HepG2 (cell line): ENCODE measurements at regions not wholly inside any gene's neighbourhood (a gene's known extent, or its start where the extent isn't known, plus 50 kb on each side); places are given as distances from the start of the nearest gene placed in this dataset.

Experiments used
- ATAC-seq: fragments of 200-7000 bp; cut with Tn5 transposase; 3 replicates; pipeline ENCODE4 v1.9.1; 2020; ENCODE audit warnings: mild to moderate bottlenecking, moderate library complexity
- BruUV-seq: library from RNA; stranded (reverse); fragments of 400-500 nt; replicated peaks from 2 replicates; lab custom pipeline; 2021; lab: Mats Ljungman, UMichigan
- CTCF ChIA-PET: fragments of 300-600 bp; formaldehyde crosslinking; extraction: SDS; loops from one replicate; lab custom pipeline; 2021; ENCODE audit warnings: low total read pairs, inconsistent platforms, low intra/inter-chr PET ratio; lab: Yijun Ruan, JAX
- POLR2A ChIA-PET: fragments of 350-600 bp; sonication (Branson Sonifier 250); formaldehyde crosslinking; loops from one replicate; lab custom pipeline; 2020; ENCODE audit warnings: antibody characterized with exemption, inconsistent platforms; lab: Yijun Ruan, JAX
- DNase-seq: peaks from one replicate; pipeline ENCODE4 v3.0.0-alpha.2; 2015; ENCODE audit warnings: low spot score
- FAIRE-seq: peaks from 3 replicates; lab custom pipeline; 2011; peaks lifted over from hg19 to GRCh38; lab: Jason Lieb, UNC
- H2AFZ ChIP-seq: one replicate; pipeline ENCODE4 v1.6.1; 2011; ENCODE audit warnings: low read length, inconsistent platforms
- H3K27ac ChIP-seq: fragments of 300-600 bp; 3 replicates; pipeline ENCODE4 v1.8.0; 2011; ENCODE audit warnings: mixed run types, mild to moderate bottlenecking, mixed read lengths, low read length, inconsistent platforms; ENCODE audit not compliant: insufficient read depth; ENCODE audit errors: extremely low read length
- H3K27me3 ChIP-seq, 2 experiments: fragments of 200-600 bp in 1 of 2; 2 replicates in 1 of 2; 3 replicates in 1 of 2; pipeline versions ENCODE4 v1.6.0 to v1.8.0; 2011; ENCODE audit warnings: low read length in 2 of 2, mild to moderate bottlenecking in 2 of 2, moderate library complexity in 2 of 2, inconsistent platforms in 1 of 2; ENCODE audit not compliant: insufficient read depth in 2 of 2, control insufficient read depth in 1 of 2
- H3K36me3 ChIP-seq, 2 experiments: fragments of 200-600 bp in 1 of 2; replicated peaks in 1 of 2; 2 replicates in 1 of 2; 3 replicates in 1 of 2; pipeline versions ENCODE4 v1.5.1 to v1.8.0; 2011; ENCODE audit warnings: low read length in 2 of 2, inconsistent platforms in 1 of 2; ENCODE audit not compliant: insufficient read depth in 2 of 2, control insufficient read depth in 1 of 2
- H3K4me1 ChIP-seq: 2 replicates; pipeline ENCODE4 v1.5.1; 2012; ENCODE audit warnings: low read length, inconsistent platforms; ENCODE audit not compliant: insufficient read depth
- H3K4me2 ChIP-seq: 2 replicates; pipeline ENCODE4 v1.6.0; 2011; ENCODE audit warnings: low read depth, low read length, inconsistent platforms
- H3K4me3 ChIP-seq, 3 experiments: fragments of 200-600 bp in 1 of 3; sonication (generic), shearing (Covaris generic) in 1 of 3; replicated peaks in 1 of 3; 2 replicates each; pipeline ENCODE4 v1.5.1; 2011 to 2016; ENCODE audit warnings: low read length in 3 of 3, inconsistent platforms in 2 of 3, low read depth in 2 of 3, mild to moderate bottlenecking in 2 of 3, control low read depth in 1 of 3, mixed read lengths in 1 of 3; ENCODE audit not compliant: insufficient read depth in 1 of 3
- H3K79me2 ChIP-seq: one replicate; pipeline ENCODE4 v1.6.1; 2011; ENCODE audit warnings: low read length, inconsistent platforms; ENCODE audit not compliant: insufficient read depth
- H3K9ac ChIP-seq: 2 replicates; pipeline ENCODE4 v1.6.0; 2011; ENCODE audit warnings: mild to moderate bottlenecking, low read depth, low read length, inconsistent platforms; ENCODE audit not compliant: insufficient read depth
- H3K9me3 ChIP-seq: 2 replicates; pipeline ENCODE4 v1.5.1; 2012; ENCODE audit warnings: mild to moderate bottlenecking, low read length
- H4K20me1 ChIP-seq: 2 replicates; pipeline ENCODE4 v1.6.0; 2011; ENCODE audit warnings: inconsistent platforms, mild to moderate bottlenecking, low read length, moderate library complexity; ENCODE audit not compliant: insufficient read depth
- ARHGAP35 ChIP-seq: sonication (generic); formaldehyde crosslinking; IDR thresholded peaks from 2 replicates; pipeline ENCODE4 v1.9.0; 2022; ENCODE audit warnings: mild to moderate bottlenecking, inconsistent platforms, moderate library complexity, missing genetic modification reagents, borderline replicate concordance
- CBFB ChIP-seq: sonication (generic); formaldehyde crosslinking; IDR thresholded peaks from 2 replicates; pipeline ENCODE4 v1.4.0; 2020; ENCODE audit warnings: missing genetic modification reagents
- ELF1 ChIP-seq: sonication (generic); formaldehyde crosslinking; IDR thresholded peaks from 2 replicates; pipeline ENCODE4 v1.4.0; 2020; ENCODE audit warnings: missing genetic modification reagents
- ETV6 ChIP-seq: sonication (generic); formaldehyde crosslinking; conservative IDR thresholded peaks from 2 replicates; pipeline ENCODE4 v1.4.0; 2020; ENCODE audit warnings: missing genetic modification reagents
- FIP1L1 ChIP-seq: fragments of 200-400 bp; formaldehyde crosslinking; IDR thresholded peaks from 2 replicates; pipeline ENCODE4 v1.6.1; 2018; ENCODE audit warnings: low read depth, mild to moderate bottlenecking, low read length, moderate library complexity, borderline replicate concordance; ENCODE audit not compliant: insufficient read depth
- HMG20B ChIP-seq: conservative IDR thresholded peaks from 2 replicates; pipeline ENCODE4 v1.6.1; 2016; ENCODE audit warnings: missing genetic modification reagents, missing compliant biosample characterization
- HNRNPL ChIP-seq: fragments of 200-400 bp; formaldehyde crosslinking; IDR thresholded peaks from 2 replicates; pipeline ENCODE4 v1.6.1; 2017; ENCODE audit warnings: mild to moderate bottlenecking, low read depth, low read length
- KDM6A ChIP-seq: IDR thresholded peaks from 2 replicates; pipeline ENCODE4 v1.6.1; 2016; ENCODE audit warnings: low read depth
- MAZ ChIP-seq, 2 experiments: sonication (generic) in 1 of 2; formaldehyde crosslinking in 1 of 2; IDR thresholded peaks; 2 replicates each; pipeline versions ENCODE4 v1.5.0 to v1.6.1; 2012 to 2020; ENCODE audit warnings: low read depth in 2 of 2, mild to moderate bottlenecking in 2 of 2, borderline replicate concordance in 1 of 2, improper control_type of control experiment in 1 of 2, low read length in 1 of 2, missing genetic modification reagents in 1 of 2, moderate library complexity in 1 of 2
- POGZ ChIP-seq: sonication (generic); formaldehyde crosslinking; IDR thresholded peaks from 2 replicates; pipeline ENCODE4 v1.4.0; 2020; ENCODE audit warnings: mild to moderate bottlenecking, missing genetic modification reagents
- SMC3 ChIP-seq: IDR thresholded peaks from 2 replicates; pipeline ENCODE4 v1.6.1; 2011; ENCODE audit warnings: low read length, improper control_type of control experiment
- SNAPC5 ChIP-seq: sonication (generic); formaldehyde crosslinking; IDR thresholded peaks from 2 replicates; pipeline ENCODE4 v1.8.1; 2023; ENCODE audit warnings: mild to moderate bottlenecking, missing genetic modification reagents, borderline replicate concordance
- SP4 ChIP-seq: sonication (generic); formaldehyde crosslinking; IDR thresholded peaks from 2 replicates; pipeline ENCODE4 v1.8.1; 2023; ENCODE audit warnings: mild to moderate bottlenecking, missing genetic modification reagents
- ZNF468 ChIP-seq: sonication (generic); formaldehyde crosslinking; IDR thresholded peaks from 2 replicates; pipeline ENCODE4 v1.8.0; 2022; ENCODE audit warnings: mild to moderate bottlenecking, moderate library complexity, missing genetic modification reagents
- ZNF615 ChIP-seq: sonication (generic); formaldehyde crosslinking; IDR thresholded peaks from 2 replicates; pipeline ENCODE4 v1.5.0; 2020; ENCODE audit warnings: mild to moderate bottlenecking, missing genetic modification reagents, borderline replicate concordance
- ZNF800 ChIP-seq: sonication (generic); formaldehyde crosslinking; IDR thresholded peaks from 2 replicates; pipeline ENCODE4 v1.4.0; 2020; ENCODE audit warnings: missing genetic modification reagents
- WGBS: methylation state at CpG from one replicate; pipeline ENCODE4 v1.1.6; 2017; ENCODE audit warnings: low lambda C conversion rate; 5-methylcytosine and 5-hydroxymethylcytosine counted together
- in situ Hi-C: cut with HindIII; loops from 2 replicates; pipeline ENCODE4 v1.10.0; 2017; ENCODE audit warnings: low pct_unique_long_range_greater_than_20kb; ENCODE audit not compliant: extremely low pct_ligation_motif_present
- intact Hi-C: fragments of 100-400 bp; cut with micrococcal nuclease; formaldehyde crosslinking; loops from one replicate; pipeline ENCODE4 v1.10.0; 2022; ENCODE audit not compliant: unreplicated experiment
- TF ChIP-seq, protein P1 (sequence below): sonication (generic); formaldehyde crosslinking; IDR thresholded peaks from 2 replicates; pipeline ENCODE4 v1.8.0; 2022; ENCODE audit warnings: mild to moderate bottlenecking, missing genetic modification reagents; ENCODE audit not compliant: insufficient replicate concordance

DNA sequence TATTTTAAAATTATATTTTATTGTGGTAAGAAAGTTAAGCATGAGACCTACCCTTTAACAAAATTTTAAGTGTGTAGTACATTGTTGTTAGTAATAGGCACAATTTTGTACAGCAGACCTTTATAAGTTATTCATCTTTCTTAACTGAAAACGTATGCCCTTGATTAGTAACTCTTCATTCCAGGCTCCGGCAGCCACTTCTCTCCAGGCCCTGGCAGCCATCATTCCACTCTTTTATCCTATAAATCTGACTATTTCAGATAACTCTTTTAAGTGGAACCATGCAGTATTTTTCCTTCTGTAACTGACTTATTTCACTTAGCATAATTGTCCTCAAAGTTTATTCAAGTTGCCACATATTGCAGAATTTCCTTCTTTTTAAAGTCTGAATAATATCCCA, 348.2 kb downstream of the CDH11 start:
- no peak overlapping the region for H3K4me2 ChIP-seq
- POLR2A ChIA-PET = no interaction called here
- TF ChIP-seq SNAPC5 = no peak
- no peaks in the 10 kb centered on the region for H3K4me1 ChIP-seq
- CTCF ChIA-PET = no interaction called here
- H4K20me1 ChIP-seq = no peaks in the 10 kb centered on the region
- H3K79me2 ChIP-seq = no peaks in the 10 kb centered on the region
- H3K9me3 ChIP-seq = peaks cover 73% of the 10 kb centered on the region
- DNase-seq (no peak), ATAC-seq (no peak), FAIRE-seq (no peak)
- H3K27ac ChIP-seq = no peak overlapping the region
- H3K27me3 ChIP-seq = no peaks in the 10 kb centered on the region
- intact Hi-C loops = no loop called here
- no peaks in the 10 kb centered on the region for H3K36me3 ChIP-seq
- BruUV-seq = no TSS peak
- 53% methylated on average over 2 of the region's 2 CpGs for WGBS
- no peak overlapping the region for H3K9ac ChIP-seq
- H2AFZ ChIP-seq = no peak overlapping the region
- in situ Hi-C loops = no loop called here
- H3K4me3 ChIP-seq = no peak overlapping the region

GRCh38 chr16:64773184-64773583, 348.7 kb downstream of the CDH11 start:
- Histone ChIP-seq H3K4me3 (no peak overlapping the region), H3K4me1 (no peaks in the 10 kb centered on the region), H3K27me3 (no peaks in the 10 kb centered on the region), H3K9me3 (peaks cover 73% of the 10 kb centered on the region), H3K9ac (no peak overlapping the region), H4K20me1 (no peaks in the 10 kb centered on the region), H3K4me2 (no peak overlapping the region), H2AFZ (no peak overlapping the region), H3K36me3 (no peaks in the 10 kb centered on the region), H3K27ac (no peak overlapping the region), H3K79me2 (no peaks in the 10 kb centered on the region)
- no TSS peak for BruUV-seq
- TF ChIP-seq CBFB (no peak), ELF1 (no peak), SMC3 (no peak), ARHGAP35 (CRISPR knock-in tag) (no peak), HNRNPL (no peak), POGZ (CRISPR knock-in tag) (no peak), HMG20B (CRISPR knock-in tag) (no peak), KDM6A (CRISPR knock-in tag) (no peak), MAZ (IDR thresholded peaks at IDR 0.05; ENCODE audit: borderline replicate concordance, low read depth, low read length) (no peak), MAZ (CRISPR knock-in tag; IDR thresholded peaks at IDR 0.05; ENCODE audit: low read depth) (no peak), ZNF800 (CRISPR knock-in tag) (no peak), ETV6 (CRISPR knock-in tag) (no peak), ZNF468 (CRISPR knock-in tag) (no peak), SP4 (no peak), ZNF615 (CRISPR knock-in tag) (no peak), FIP1L1 (no peak)
- TF ChIP-seq, protein P1, sequence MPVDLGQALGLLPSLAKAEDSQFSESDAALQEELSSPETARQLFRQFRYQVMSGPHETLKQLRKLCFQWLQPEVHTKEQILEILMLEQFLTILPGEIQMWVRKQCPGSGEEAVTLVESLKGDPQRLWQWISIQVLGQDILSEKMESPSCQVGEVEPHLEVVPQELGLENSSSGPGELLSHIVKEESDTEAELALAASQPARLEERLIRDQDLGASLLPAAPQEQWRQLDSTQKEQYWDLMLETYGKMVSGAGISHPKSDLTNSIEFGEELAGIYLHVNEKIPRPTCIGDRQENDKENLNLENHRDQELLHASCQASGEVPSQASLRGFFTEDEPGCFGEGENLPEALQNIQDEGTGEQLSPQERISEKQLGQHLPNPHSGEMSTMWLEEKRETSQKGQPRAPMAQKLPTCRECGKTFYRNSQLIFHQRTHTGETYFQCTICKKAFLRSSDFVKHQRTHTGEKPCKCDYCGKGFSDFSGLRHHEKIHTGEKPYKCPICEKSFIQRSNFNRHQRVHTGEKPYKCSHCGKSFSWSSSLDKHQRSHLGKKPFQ (CRISPR knock-in tag) = no peak
- CTCF ChIA-PET = no interaction called here
- POLR2A ChIA-PET = no interaction called here
- in situ Hi-C loops (no loop called here), intact Hi-C loops (no loop called here)
- WGBS = 11% methylated on average over 3 of the region's 3 CpGs
- FAIRE-seq = no peak
- ATAC-seq = no peak
- no peak for DNase-seq
